ENCODE measurements at regions not wholly inside any gene's neighbourhood (a gene's known extent, or its start where the extent isn't known, plus 50 kb on each side); places are given as distances from the start of the nearest gene placed in this dataset.

- Histone ChIP-seq H3K4me1 (no peaks in the 10 kb centered on the region), H3K27me3 (no peaks in the 10 kb centered on the region), H3K4me3 (no peak overlapping the region), H3K36me3 (no peaks in the 10 kb centered on the region), H3K9me3 (peaks cover 0 to 3% (median 0%) of the 10 kb centered on the region in 12 donors), H3K27ac (no peak overlapping the region)
- intact Hi-C loops (cut with DNase I), result no loop called here
- DNase-seq (no peak), ATAC-seq (no peak)
- 61 to 85% (median 73%) methylated on average over 1 of the region's 1 CpG for WGBS, 4 donors
- TF ChIP-seq CTCF (IDR thresholded peaks at IDR 0.05), result no peak
- no peak for TF ChIP-seq POLR2A (IDR thresholded peaks at IDR 0.05)
Measured at GRCh38 chr18:39622431-39622830, 2056.8 kb upstream of the CELF4 start.

- TF ChIP-seq CTCF (IDR thresholded peaks at IDR 0.05) (no peak), POLR2A (IDR thresholded peaks at IDR 0.05) (no peak)
- intact Hi-C loops (cut with DNase I), result no loop called here
- Histone ChIP-seq H3K4me3 (no peak overlapping the region), H3K9me3 (peaks cover 0 to 7% (median 0%) of the 10 kb centered on the region in 12 donors), H3K27me3 (no peaks in the 10 kb centered on the region), H3K27ac (no peak overlapping the region), H3K4me1 (no peaks in the 10 kb centered on the region), H3K36me3 (no peaks in the 10 kb centered on the region)
- WGBS, 4 donors, result 89 to 95% (median 92%) methylated on average over 2 of the region's 2 CpGs
- no peak for DNase-seq
- ATAC-seq, result no peak
Measured at GRCh38 chr18:39620551-39621168, 2055.1 kb upstream of the CELF4 start.

- intact Hi-C loops (cut with DNase I), result no loop called here
- ATAC-seq, result no peak
- DNase-seq, result peak in 1 of 5 donors; percentile 56
Measured at GRCh38 chr18:39618265-39619003, 2052.8 kb upstream of the CELF4 start.

More at GRCh38 chr18:39618265-39619003, 2052.8 kb upstream of the CELF4 start:
- Histone ChIP-seq H3K4me3 (no peak overlapping the region), H3K9me3 (peaks cover 0 to 7% (median 0%) of the 10 kb centered on the region in 12 donors), H3K27me3 (no peaks in the 10 kb centered on the region), H3K27ac (no peak overlapping the region), H3K36me3 (no peaks in the 10 kb centered on the region), H3K4me1 (no peaks in the 10 kb centered on the region)
- TF ChIP-seq POLR2A (IDR thresholded peaks at IDR 0.05) (no peak), CTCF (IDR thresholded peaks at IDR 0.05) (no peak)
- 95 to 98% (median 97%) methylated on average over 8 to 33 of the region's 33 CpGs for WGBS, 4 donors
